Stimulated activated CD4-positive, alpha-beta T cell treated with anti-CD3 and anti-CD28 coated beads, TNF-alpha, amount 100 ng/mL, for 1 hour (primary cell): ENCODE measurements at regions not wholly inside any gene's neighbourhood (a gene's known extent, or its start where the extent isn't known, plus 50 kb on each side); places are given as distances from the start of the nearest gene placed in this dataset.

Experiments used
- DNase-seq, 3 donors: peaks; one replicate each; pipeline ENCODE4 v3.0.0-alpha.2; 2020; ENCODE audit warnings: low read depth in 3 of 3, low spot score in 1 of 3

- no peak for DNase-seq
These were observed 262.0 kb upstream of the TRPM3 start for GRCh38 chr9:71383308-71383940.

GRCh38 chr9:71368157-71368556 lies 246.7 kb upstream of the TRPM3 start:
- DNase-seq: no peak

- DNase-seq: no peak
These were observed 242.9 kb upstream of the TRPM3 start for GRCh38 chr9:71364186-71364955.

- no peak for DNase-seq
These were observed 242.0 kb upstream of the TRPM3 start for GRCh38 chr9:71363286-71363961.

GRCh38 chr9:71361357-71361756 lies 239.9 kb upstream of the TRPM3 start:
- no peak for DNase-seq

GRCh38 chr9:71357346-71357745 lies 235.9 kb upstream of the TRPM3 start:
- DNase-seq: no peak

- no peak for DNase-seq
These were observed 234.5 kb upstream of the TRPM3 start for GRCh38 chr9:71355884-71356283.

- no peak for DNase-seq
These were observed 232.3 kb upstream of the TRPM3 start for GRCh38 chr9:71353720-71354119.

- DNase-seq: no peak
These were observed 231.4 kb upstream of the TRPM3 start for GRCh38 chr9:71352837-71353236.

- DNase-seq: no peak
These were observed 227.8 kb upstream of the TRPM3 start for GRCh38 chr9:71349218-71349617.

- DNase-seq: no peak
These were observed 211.9 kb upstream of the TRPM3 start for GRCh38 chr9:71333321-71333720.

- DNase-seq: no peak
These were observed 210.2 kb upstream of the TRPM3 start for GRCh38 chr9:71331603-71332002.

- no peak for DNase-seq
These were observed 208.5 kb upstream of the TRPM3 start for GRCh38 chr9:71329873-71330272.

- no peak for DNase-seq
These were observed 204.9 kb upstream of the TRPM3 start for GRCh38 chr9:71326360-71326759.

GRCh38 chr9:71323357-71323756 lies 201.9 kb upstream of the TRPM3 start:
- no peak for DNase-seq

GRCh38 chr9:71322311-71322710 lies 200.9 kb upstream of the TRPM3 start:
- no peak for DNase-seq

- DNase-seq: no peak
These were observed 187.0 kb upstream of the TRPM3 start for GRCh38 chr9:71308454-71308853.

- DNase-seq: no peak
These were observed 184.7 kb upstream of the TRPM3 start for GRCh38 chr9:71306134-71306533.

GRCh38 chr9:71303351-71303750 lies 181.9 kb upstream of the TRPM3 start:
- no peak for DNase-seq

GRCh38 chr9:71302776-71303175 lies 181.4 kb upstream of the TRPM3 start:
- DNase-seq: no peak

GRCh38 chr9:71295928-71296327 lies 174.5 kb upstream of the TRPM3 start:
- DNase-seq: no peak

- DNase-seq: no peak
These were observed 164.7 kb upstream of the TRPM3 start for GRCh38 chr9:71286146-71286545.
